ENCODE measurements at regions not wholly inside any gene's neighbourhood (a gene's known extent, or its start where the extent isn't known, plus 50 kb on each side); places are given as distances from the start of the nearest gene placed in this dataset.
"Not testable (repeated sequence)": the region's sequence is repeated elsewhere in the genome, so short reads cannot be mapped to it uniquely, and the experiment has no call there.

- not testable (repeated sequence) for H3K4me1 Mint-ChIP-seq (ENCODE audit: low read depth in 2 of 2); DNase-seq (ENCODE audit: low spot score); ATAC-seq; H3K27ac Mint-ChIP-seq; H3K4me3 Mint-ChIP-seq; H3K36me3 Mint-ChIP-seq; H3K9me3 Mint-ChIP-seq
- H3K27me3 Mint-ChIP-seq: peaks cover 17 to 34% of the 10 kb centered on the region in 2 donors
Measured at GRCh38 chr7:116373229-116373628, 126.3 kb upstream of the CAV2 start.

GRCh38 chr7:116377721-116378120 lies 121.8 kb upstream of the CAV2 start:
- ATAC-seq (no peak), DNase-seq (ENCODE audit: low spot score) (no peak)
- H3K4me1 Mint-ChIP-seq (ENCODE audit: low read depth in 2 of 2): no peaks in the 10 kb centered on the region
- no peaks in the 10 kb centered on the region for H3K9me3 Mint-ChIP-seq
- no peaks in the 10 kb centered on the region for H3K36me3 Mint-ChIP-seq
- no peak overlapping the region for H3K4me3 Mint-ChIP-seq
- peaks cover 17 to 18% of the 10 kb centered on the region in 2 donors for H3K27me3 Mint-ChIP-seq
- H3K27ac Mint-ChIP-seq: no peak overlapping the region

GRCh38 chr7:116380025-116380424 lies 119.5 kb upstream of the CAV2 start:
- Mint-ChIP-seq H3K9me3 (no peaks in the 10 kb centered on the region), H3K27me3 (peaks cover 13 to 16% of the 10 kb centered on the region in 2 donors), H3K27ac (no peak overlapping the region), H3K36me3 (no peaks in the 10 kb centered on the region), H3K4me1 (ENCODE audit: low read depth in 2 of 2) (no peaks in the 10 kb centered on the region), H3K4me3 (no peak overlapping the region)
- ATAC-seq (no peak), DNase-seq (ENCODE audit: low spot score) (no peak)

GRCh38 chr7:116382375-116382774 lies 117.2 kb upstream of the CAV2 start:
- no peak overlapping the region for H3K4me3 Mint-ChIP-seq
- H3K27me3 Mint-ChIP-seq: peaks cover 13 to 22% of the 10 kb centered on the region in 2 donors
- no peaks in the 10 kb centered on the region for H3K9me3 Mint-ChIP-seq
- H3K27ac Mint-ChIP-seq: no peak overlapping the region
- H3K4me1 Mint-ChIP-seq (ENCODE audit: low read depth in 2 of 2): no peaks in the 10 kb centered on the region
- ATAC-seq (no peak), DNase-seq (ENCODE audit: low spot score) (no peak)
- no peaks in the 10 kb centered on the region for H3K36me3 Mint-ChIP-seq

GRCh38 chr7:116384936-116385635 lies 114.5 kb upstream of the CAV2 start:
- no peak for ATAC-seq
- Mint-ChIP-seq H3K27ac (no peak overlapping the region), H3K9me3 (no peaks in the 10 kb centered on the region), H3K27me3 (peaks cover 13 to 18% of the 10 kb centered on the region in 2 donors), H3K4me1 (ENCODE audit: low read depth in 2 of 2) (no peaks in the 10 kb centered on the region), H3K4me3 (no peak overlapping the region), H3K36me3 (no peaks in the 10 kb centered on the region)
- DNase-seq (ENCODE audit: low spot score): no peak

GRCh38 chr7:116386674-116387073 lies 112.9 kb upstream of the CAV2 start:
- Mint-ChIP-seq H3K36me3 (no peaks in the 10 kb centered on the region), H3K4me3 (no peak overlapping the region), H3K27me3 (peaks cover 10 to 15% of the 10 kb centered on the region in 2 donors), H3K9me3 (no peaks in the 10 kb centered on the region), H3K4me1 (ENCODE audit: low read depth in 2 of 2) (no peaks in the 10 kb centered on the region), H3K27ac (no peak overlapping the region)
- ATAC-seq (no peak), DNase-seq (ENCODE audit: low spot score) (no peak)

GRCh38 chr7:116390363-116390762 lies 109.2 kb upstream of the CAV2 start:
- DNase-seq (ENCODE audit: low spot score) (no peak), ATAC-seq (no peak)
- Mint-ChIP-seq H3K27me3 (peaks cover 10 to 17% of the 10 kb centered on the region in 2 donors), H3K9me3 (no peaks in the 10 kb centered on the region), H3K27ac (no peak overlapping the region), H3K4me1 (ENCODE audit: low read depth in 2 of 2) (no peaks in the 10 kb centered on the region), H3K36me3 (no peaks in the 10 kb centered on the region), H3K4me3 (no peak overlapping the region)

- no peak overlapping the region for H3K4me3 Mint-ChIP-seq
- no peak for DNase-seq (ENCODE audit: low spot score)
Measured at GRCh38 chr7:116392806-116393205, 106.7 kb upstream of the CAV2 start.

GRCh38 chr7:116393654-116394053 lies 105.9 kb upstream of the CAV2 start:
- no peak overlapping the region for H3K4me3 Mint-ChIP-seq
- no peak overlapping the region for H3K27ac Mint-ChIP-seq
- no peaks in the 10 kb centered on the region for H3K4me1 Mint-ChIP-seq (ENCODE audit: low read depth in 2 of 2)
- H3K27me3 Mint-ChIP-seq: peaks cover 17 to 41% of the 10 kb centered on the region in 2 donors
- ATAC-seq (no peak), DNase-seq (ENCODE audit: low spot score) (no peak)
- H3K36me3 Mint-ChIP-seq: no peaks in the 10 kb centered on the region
- H3K9me3 Mint-ChIP-seq: no peaks in the 10 kb centered on the region

More at GRCh38 chr7:116392806-116393205, 106.7 kb upstream of the CAV2 start:
- peaks cover 12 to 32% of the 10 kb centered on the region in 2 donors for H3K27me3 Mint-ChIP-seq
- no peaks in the 10 kb centered on the region for H3K36me3 Mint-ChIP-seq
- H3K9me3 Mint-ChIP-seq: no peaks in the 10 kb centered on the region
- no peak overlapping the region for H3K27ac Mint-ChIP-seq
- ATAC-seq: no peak
- no peaks in the 10 kb centered on the region for H3K4me1 Mint-ChIP-seq (ENCODE audit: low read depth in 2 of 2)

GRCh38 chr7:116394106-116394505 lies 105.4 kb upstream of the CAV2 start:
- H3K4me3 Mint-ChIP-seq: no peak overlapping the region
- no peak for DNase-seq (ENCODE audit: low spot score)
- no peaks in the 10 kb centered on the region for H3K36me3 Mint-ChIP-seq
- no peak overlapping the region for H3K27ac Mint-ChIP-seq
- H3K9me3 Mint-ChIP-seq: peaks cover 3% of the 10 kb centered on the region
- no peak for ATAC-seq
- no peaks in the 10 kb centered on the region for H3K4me1 Mint-ChIP-seq (ENCODE audit: low read depth in 2 of 2)
- H3K27me3 Mint-ChIP-seq: peaks cover 20 to 45% of the 10 kb centered on the region in 2 donors

GRCh38 chr7:116395141-116395791 lies 104.3 kb upstream of the CAV2 start:
- peaks cover 3% of the 10 kb centered on the region for H3K9me3 Mint-ChIP-seq
- no peaks in the 10 kb centered on the region for H3K4me1 Mint-ChIP-seq (ENCODE audit: low read depth in 2 of 2)
- H3K27ac Mint-ChIP-seq: no peak overlapping the region
- ATAC-seq (no peak), DNase-seq (ENCODE audit: low spot score) (no peak)
- no peaks in the 10 kb centered on the region for H3K36me3 Mint-ChIP-seq
- peaks cover 20 to 46% of the 10 kb centered on the region in 2 donors for H3K27me3 Mint-ChIP-seq
- H3K4me3 Mint-ChIP-seq: no peak overlapping the region

- Mint-ChIP-seq H3K9me3 (peaks cover 3% of the 10 kb centered on the region), H3K27ac (no peak overlapping the region)
Measured at GRCh38 chr7:116398672-116399071, 100.9 kb upstream of the CAV2 start.

GRCh38 chr7:116399819-116400218 lies 99.7 kb upstream of the CAV2 start:
- no peak for DNase-seq (ENCODE audit: low spot score)
- Mint-ChIP-seq H3K27me3 (peaks cover 31 to 41% of the 10 kb centered on the region in 2 donors), H3K9me3 (peaks cover 3% of the 10 kb centered on the region), H3K36me3 (no peaks in the 10 kb centered on the region), H3K4me1 (ENCODE audit: low read depth in 2 of 2) (no peaks in the 10 kb centered on the region), H3K27ac (no peak overlapping the region), H3K4me3 (no peak overlapping the region)
- no peak for ATAC-seq

More at GRCh38 chr7:116398672-116399071, 100.9 kb upstream of the CAV2 start:
- Mint-ChIP-seq H3K4me3 (no peak overlapping the region), H3K4me1 (ENCODE audit: low read depth in 2 of 2) (no peaks in the 10 kb centered on the region), H3K27me3 (peaks cover 29 to 46% of the 10 kb centered on the region in 2 donors), H3K36me3 (no peaks in the 10 kb centered on the region)
- no peak for ATAC-seq
- DNase-seq (ENCODE audit: low spot score): no peak

- no peak overlapping the region for H3K4me3 Mint-ChIP-seq
- ATAC-seq (no peak), DNase-seq (ENCODE audit: low spot score) (no peak)
- H3K27me3 Mint-ChIP-seq: peaks cover 30 to 36% of the 10 kb centered on the region in 2 donors
- no peak overlapping the region for H3K27ac Mint-ChIP-seq
- H3K36me3 Mint-ChIP-seq: no peaks in the 10 kb centered on the region
- H3K4me1 Mint-ChIP-seq (ENCODE audit: low read depth in 2 of 2): no peaks in the 10 kb centered on the region
- H3K9me3 Mint-ChIP-seq: peaks cover 3% of the 10 kb centered on the region
Measured at GRCh38 chr7:116400522-116400921, 99.0 kb upstream of the CAV2 start.

Data from natural killer cell treated with Interleukin-12 subunit alpha and Interleukin-12 subunit beta and Interleukin-15 and Interleukin-18, amount 100 ng/mL, for 72 hours (primary cell).